MM.1S (cell line): ENCODE measurements at regions not wholly inside any gene's neighbourhood (a gene's known extent, or its start where the extent isn't known, plus 50 kb on each side); places are given as distances from the start of the nearest gene placed in this dataset.
"Not testable (repeated sequence)": the region's sequence is repeated elsewhere in the genome, so short reads cannot be mapped to it uniquely, and the experiment has no call there.

ENCODE experiments used
- EZH2 ChIP-seq: fragments of 300-600 bp; sonication (generic); optimal IDR thresholded peaks from 2 replicates; pipeline ENCODE3; 2017; ENCODE audit warnings: low read depth, mild to moderate bottlenecking, antibody characterized with exemption, low read length, mixed read lengths
- TF ChIP-seq, protein P1 (sequence below): fragments of 300-600 bp; sonication (generic); IDR thresholded peaks from 2 replicates; pipeline ENCODE4 v1.5.1; 2016; ENCODE audit warnings: antibody characterized with exemption, low read length, mixed read lengths

DNA sequence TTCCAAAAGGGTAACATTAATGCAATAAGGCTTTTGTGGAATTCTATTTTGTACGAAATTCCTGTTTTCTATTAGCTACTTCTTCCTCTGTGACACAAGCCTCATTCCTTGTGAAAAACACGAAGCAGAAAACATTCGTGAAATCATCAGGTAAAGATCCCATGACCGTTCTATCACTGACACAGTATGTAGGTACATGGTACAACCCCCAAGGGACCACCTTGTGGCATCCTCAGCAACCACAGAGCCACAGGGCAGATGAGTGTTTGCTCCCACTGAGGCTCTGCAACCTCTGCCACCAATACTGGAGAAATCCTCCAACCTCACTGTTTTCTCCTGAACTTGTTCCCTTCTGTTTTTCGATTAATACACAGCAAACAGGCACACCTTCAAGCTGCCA, 118.4 kb upstream of the SAMD11 start:
- TF ChIP-seq, protein P1, sequence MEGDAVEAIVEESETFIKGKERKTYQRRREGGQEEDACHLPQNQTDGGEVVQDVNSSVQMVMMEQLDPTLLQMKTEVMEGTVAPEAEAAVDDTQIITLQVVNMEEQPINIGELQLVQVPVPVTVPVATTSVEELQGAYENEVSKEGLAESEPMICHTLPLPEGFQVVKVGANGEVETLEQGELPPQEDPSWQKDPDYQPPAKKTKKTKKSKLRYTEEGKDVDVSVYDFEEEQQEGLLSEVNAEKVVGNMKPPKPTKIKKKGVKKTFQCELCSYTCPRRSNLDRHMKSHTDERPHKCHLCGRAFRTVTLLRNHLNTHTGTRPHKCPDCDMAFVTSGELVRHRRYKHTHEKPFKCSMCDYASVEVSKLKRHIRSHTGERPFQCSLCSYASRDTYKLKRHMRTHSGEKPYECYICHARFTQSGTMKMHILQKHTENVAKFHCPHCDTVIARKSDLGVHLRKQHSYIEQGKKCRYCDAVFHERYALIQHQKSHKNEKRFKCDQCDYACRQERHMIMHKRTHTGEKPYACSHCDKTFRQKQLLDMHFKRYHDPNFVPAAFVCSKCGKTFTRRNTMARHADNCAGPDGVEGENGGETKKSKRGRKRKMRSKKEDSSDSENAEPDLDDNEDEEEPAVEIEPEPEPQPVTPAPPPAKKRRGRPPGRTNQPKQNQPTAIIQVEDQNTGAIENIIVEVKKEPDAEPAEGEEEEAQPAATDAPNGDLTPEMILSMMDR = not testable (repeated sequence)
- not testable (repeated sequence) for TF ChIP-seq EZH2
